ENCODE measurements at regions not wholly inside any gene's neighbourhood (a gene's known extent, or its start where the extent isn't known, plus 50 kb on each side); places are given as distances from the start of the nearest gene placed in this dataset.

DNA sequence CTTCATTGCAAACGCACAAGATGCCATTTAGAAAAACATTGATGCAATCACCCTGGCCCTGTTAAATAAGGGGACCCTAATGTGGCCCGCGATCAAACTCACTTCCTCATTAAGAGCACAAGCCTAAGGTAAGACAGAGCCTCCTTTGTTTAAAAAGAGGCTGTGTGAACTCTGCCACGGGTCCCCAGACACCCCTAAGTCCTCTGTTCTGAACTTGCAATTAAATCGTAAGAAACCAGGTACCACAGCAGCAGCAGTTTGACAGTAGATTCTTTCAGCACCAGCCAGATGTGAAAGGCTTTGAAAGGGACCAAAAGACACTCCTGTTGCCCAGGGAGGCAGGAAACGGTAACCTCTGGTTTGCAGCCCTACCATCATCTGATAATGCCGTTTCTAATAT is 346.3 kb downstream of the TMEM167A start:
- H3K36me3 ChIP-seq (ENCODE audit: insufficient read depth, low read length) = no peaks in the 10 kb centered on the region
- H2AFZ ChIP-seq (ENCODE audit: low read length) = no peak overlapping the region
- no peak for DNase-seq (ENCODE audit: insufficient read length, low spot score, missing footprints)
- H4K20me1 ChIP-seq (ENCODE audit: insufficient read depth, low read length) = no peaks in the 10 kb centered on the region
- TF ChIP-seq, protein P1, sequence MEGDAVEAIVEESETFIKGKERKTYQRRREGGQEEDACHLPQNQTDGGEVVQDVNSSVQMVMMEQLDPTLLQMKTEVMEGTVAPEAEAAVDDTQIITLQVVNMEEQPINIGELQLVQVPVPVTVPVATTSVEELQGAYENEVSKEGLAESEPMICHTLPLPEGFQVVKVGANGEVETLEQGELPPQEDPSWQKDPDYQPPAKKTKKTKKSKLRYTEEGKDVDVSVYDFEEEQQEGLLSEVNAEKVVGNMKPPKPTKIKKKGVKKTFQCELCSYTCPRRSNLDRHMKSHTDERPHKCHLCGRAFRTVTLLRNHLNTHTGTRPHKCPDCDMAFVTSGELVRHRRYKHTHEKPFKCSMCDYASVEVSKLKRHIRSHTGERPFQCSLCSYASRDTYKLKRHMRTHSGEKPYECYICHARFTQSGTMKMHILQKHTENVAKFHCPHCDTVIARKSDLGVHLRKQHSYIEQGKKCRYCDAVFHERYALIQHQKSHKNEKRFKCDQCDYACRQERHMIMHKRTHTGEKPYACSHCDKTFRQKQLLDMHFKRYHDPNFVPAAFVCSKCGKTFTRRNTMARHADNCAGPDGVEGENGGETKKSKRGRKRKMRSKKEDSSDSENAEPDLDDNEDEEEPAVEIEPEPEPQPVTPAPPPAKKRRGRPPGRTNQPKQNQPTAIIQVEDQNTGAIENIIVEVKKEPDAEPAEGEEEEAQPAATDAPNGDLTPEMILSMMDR (IDR thresholded peaks at IDR 0.05; ENCODE audit: extremely low read depth, low read depth, low read length) = no peak
- no peak overlapping the region for H3K27ac ChIP-seq (ENCODE audit: low read depth, low read length)
- no peaks in the 10 kb centered on the region for H3K27me3 ChIP-seq (ENCODE audit: insufficient read depth, low read length)
- H3K79me2 ChIP-seq (ENCODE audit: insufficient read depth, low read length) = no peaks in the 10 kb centered on the region
- H3K9me3 ChIP-seq (ENCODE audit: low read depth, low read length) = no peaks in the 10 kb centered on the region
- no peak overlapping the region for H3K4me3 ChIP-seq (ENCODE audit: insufficient read depth, low read length)
- no peaks in the 10 kb centered on the region for H3K4me1 ChIP-seq (ENCODE audit: insufficient read depth, low read length)
- H3K4me2 ChIP-seq (ENCODE audit: insufficient read depth, low read length) = no peak overlapping the region

DNA sequence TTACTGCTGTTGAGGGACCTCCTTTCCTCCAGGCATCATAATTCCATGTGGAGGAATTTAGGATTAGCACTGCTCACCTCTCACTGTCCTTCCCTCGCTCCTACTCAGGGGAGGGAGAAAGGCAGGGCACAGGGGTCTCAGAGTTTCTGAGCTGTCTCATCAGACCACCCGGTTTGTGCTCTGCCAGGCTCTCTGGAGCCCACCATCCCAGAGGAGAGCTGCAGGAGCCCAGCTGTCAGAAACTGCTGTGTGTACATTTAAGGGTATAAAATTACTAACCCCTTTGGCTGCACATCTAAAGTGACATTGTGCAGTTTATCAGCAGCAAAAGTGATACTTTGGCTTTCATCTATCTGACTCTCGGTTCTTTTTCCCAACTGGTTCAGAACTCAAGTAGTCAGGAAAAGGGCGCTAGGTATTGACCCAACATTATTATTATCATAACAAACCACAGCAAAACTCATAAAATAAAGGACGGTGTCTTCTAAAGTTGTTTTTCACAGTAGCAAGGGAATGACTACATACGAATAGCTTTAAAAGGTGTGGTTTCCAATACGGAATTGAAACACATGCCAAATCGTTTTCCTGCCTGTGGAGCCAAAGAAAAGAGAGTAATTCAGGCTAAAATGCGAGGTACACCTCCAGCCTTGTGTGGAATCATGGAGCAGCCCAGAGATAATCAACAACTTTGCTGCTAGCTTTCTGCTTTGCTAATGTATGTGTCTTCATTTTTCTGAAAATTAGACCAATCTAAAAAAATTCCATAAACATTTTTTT is 348.1 kb downstream of the TMEM167A start:
- Histone ChIP-seq H3K9me3 (ENCODE audit: low read depth, low read length) (no peaks in the 10 kb centered on the region), H4K20me1 (ENCODE audit: insufficient read depth, low read length) (no peaks in the 10 kb centered on the region), H3K4me3 (ENCODE audit: insufficient read depth, low read length) (no peak overlapping the region), H3K4me2 (ENCODE audit: insufficient read depth, low read length) (no peak overlapping the region), H3K4me1 (ENCODE audit: insufficient read depth, low read length) (no peaks in the 10 kb centered on the region), H3K27ac (ENCODE audit: low read depth, low read length) (no peak overlapping the region), H3K79me2 (ENCODE audit: insufficient read depth, low read length) (no peaks in the 10 kb centered on the region), H2AFZ (ENCODE audit: low read length) (no peak overlapping the region), H3K36me3 (ENCODE audit: insufficient read depth, low read length) (no peaks in the 10 kb centered on the region), H3K27me3 (ENCODE audit: insufficient read depth, low read length) (no peaks in the 10 kb centered on the region)
- TF ChIP-seq, protein P1 (IDR thresholded peaks at IDR 0.05; ENCODE audit: extremely low read depth, low read depth, low read length) = no peak
- no peak for DNase-seq (ENCODE audit: insufficient read length, low spot score, missing footprints)

DNA sequence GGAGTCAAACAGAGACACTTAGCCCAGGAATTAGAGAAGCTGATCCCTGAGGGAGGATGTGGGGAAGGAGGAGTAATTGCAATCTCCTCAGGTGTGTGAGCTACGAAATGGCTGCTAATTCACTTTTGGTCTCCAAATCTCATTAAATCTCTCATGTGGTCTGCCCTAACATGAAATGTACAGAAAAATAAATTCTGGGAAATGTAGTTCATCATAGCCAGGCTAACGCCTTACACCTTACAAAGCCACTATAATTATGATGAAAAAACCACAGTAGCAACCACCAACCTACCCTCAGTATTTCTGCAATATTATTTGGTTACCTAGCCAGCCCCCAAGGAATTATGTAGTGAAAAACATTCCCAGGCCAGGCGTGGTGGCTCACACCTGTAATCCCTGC is 354.0 kb downstream of the TMEM167A start:
- Histone ChIP-seq H4K20me1 (ENCODE audit: insufficient read depth, low read length) (no peaks in the 10 kb centered on the region), H3K27me3 (ENCODE audit: insufficient read depth, low read length) (no peaks in the 10 kb centered on the region), H3K4me3 (ENCODE audit: insufficient read depth, low read length) (no peak overlapping the region), H3K4me2 (ENCODE audit: insufficient read depth, low read length) (no peak overlapping the region), H3K36me3 (ENCODE audit: insufficient read depth, low read length) (no peaks in the 10 kb centered on the region), H3K4me1 (ENCODE audit: insufficient read depth, low read length) (no peaks in the 10 kb centered on the region), H3K79me2 (ENCODE audit: insufficient read depth, low read length) (no peaks in the 10 kb centered on the region), H3K27ac (ENCODE audit: low read depth, low read length) (no peak overlapping the region), H3K9me3 (ENCODE audit: low read depth, low read length) (no peaks in the 10 kb centered on the region), H2AFZ (ENCODE audit: low read length) (no peak overlapping the region)
- TF ChIP-seq, protein P1 (IDR thresholded peaks at IDR 0.05; ENCODE audit: extremely low read depth, low read depth, low read length) = no peak
- no peak for DNase-seq (ENCODE audit: insufficient read length, low spot score, missing footprints)

DNA sequence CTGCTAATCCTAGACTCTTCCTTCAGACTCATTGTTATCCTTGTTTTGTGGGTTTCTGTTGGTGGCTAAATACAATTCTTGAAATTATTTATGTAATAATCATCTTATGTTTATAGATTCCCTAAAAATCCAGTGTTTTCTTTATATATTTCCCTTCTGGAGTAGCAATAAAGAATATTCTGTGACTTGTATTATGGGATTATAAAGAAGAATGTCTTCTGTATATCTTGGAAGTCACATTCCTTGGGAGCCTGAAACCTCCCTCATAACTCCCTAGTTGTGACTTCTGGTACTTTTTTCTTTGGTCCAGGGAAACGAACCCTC is 356.1 kb downstream of the TMEM167A start:
- no peaks in the 10 kb centered on the region for H4K20me1 ChIP-seq (ENCODE audit: insufficient read depth, low read length)
- H3K36me3 ChIP-seq (ENCODE audit: insufficient read depth, low read length) = no peaks in the 10 kb centered on the region
- no peaks in the 10 kb centered on the region for H3K9me3 ChIP-seq (ENCODE audit: low read depth, low read length)
- no peak for DNase-seq (ENCODE audit: insufficient read length, low spot score, missing footprints)
- H3K27ac ChIP-seq (ENCODE audit: low read depth, low read length) = no peak overlapping the region
- no peaks in the 10 kb centered on the region for H3K4me1 ChIP-seq (ENCODE audit: insufficient read depth, low read length)
- no peaks in the 10 kb centered on the region for H3K79me2 ChIP-seq (ENCODE audit: insufficient read depth, low read length)
- no peak overlapping the region for H3K4me2 ChIP-seq (ENCODE audit: insufficient read depth, low read length)
- H3K4me3 ChIP-seq (ENCODE audit: insufficient read depth, low read length) = no peak overlapping the region
- H3K27me3 ChIP-seq (ENCODE audit: insufficient read depth, low read length) = no peaks in the 10 kb centered on the region
- H2AFZ ChIP-seq (ENCODE audit: low read length) = no peak overlapping the region
- TF ChIP-seq, protein P1 (IDR thresholded peaks at IDR 0.05; ENCODE audit: extremely low read depth, low read depth, low read length) = no peak
